SK-N-SH (cell line): ENCODE measurements at regions not wholly inside any gene's neighbourhood (a gene's known extent, or its start where the extent isn't known, plus 50 kb on each side); places are given as distances from the start of the nearest gene placed in this dataset.
A peak's percentile ranks its signal among the peaks of the same experiment; 100 is the strongest.

ENCODE experiments used
- CTCF ChIA-PET: fragments of 300-600, 350-600 bp; formaldehyde crosslinking; extraction: SDS; loops from one replicate; lab custom pipeline; 2021; lab: Yijun Ruan, JAX
- POLR2A ChIA-PET: fragments of 350-600 bp; sonication (Branson Sonifier 250); formaldehyde crosslinking; extraction: SDS; loops from one replicate; lab custom pipeline; 2020; ENCODE audit warnings: antibody characterized with exemption, inconsistent platforms; lab: Yijun Ruan, JAX
- DNase-seq: peaks from one replicate; pipeline ENCODE4 v3.0.0; 2012
- H2AFZ ChIP-seq: fragments of 200-600 bp; sonication (generic); 2 replicates; pipeline ENCODE4 v1.8.1; 2016; ENCODE audit warnings: antibody characterized with exemption, mild to moderate bottlenecking, low read depth
- H3F3A ChIP-seq: fragments of 200-600 bp; sonication (generic); replicated peaks from 2 replicates; pipeline ENCODE3; 2016; ENCODE audit warnings: antibody characterized with exemption, mild to moderate bottlenecking; ENCODE audit not compliant: insufficient read depth
- H3K27ac ChIP-seq, 2 experiments: fragments of 200-500 bp in 1 of 2; fragments of 200-600 bp in 1 of 2; sonication (Bioruptor generic) in 1 of 2; sonication (generic), shearing (Covaris generic) in 1 of 2; 2 replicates each; pipeline versions ENCODE4 v1.5.1 to v1.6.1; 2014 to 2016; ENCODE audit warnings: low read depth in 2 of 2, inconsistent platforms in 1 of 2, low read length in 1 of 2, mild to moderate bottlenecking in 1 of 2, mixed read lengths in 1 of 2
- H3K27me3 ChIP-seq: fragments of 200-600 bp; sonication (generic), shearing (Covaris generic); 2 replicates; pipeline ENCODE4 v1.6.1; 2016; ENCODE audit warnings: mixed run types; ENCODE audit not compliant: insufficient read depth
- H3K36me3 ChIP-seq, 2 experiments: fragments of 200-500 bp in 1 of 2; fragments of 200-600 bp in 1 of 2; sonication (Bioruptor generic) in 1 of 2; sonication (generic) in 1 of 2; replicated peaks in 1 of 2; 2 replicates each; pipeline versions ENCODE3 to v1.5.1; 2014 to 2016; ENCODE audit warnings: low read length in 1 of 2, mild to moderate bottlenecking in 1 of 2; ENCODE audit not compliant: insufficient read depth in 2 of 2, control insufficient read depth in 1 of 2
- H3K4me1 ChIP-seq, 2 experiments: fragments of 200-500 bp in 1 of 2; fragments of 200-600 bp in 1 of 2; sonication (Bioruptor generic) in 1 of 2; sonication (generic), shearing (Covaris generic) in 1 of 2; 2 replicates each; pipeline versions ENCODE4 v1.5.1 to v1.6.1; 2014 to 2016; ENCODE audit warnings: low read depth in 1 of 2, low read length in 1 of 2, mixed run types in 1 of 2; ENCODE audit not compliant: insufficient read depth in 2 of 2, control insufficient read depth in 1 of 2
- H3K4me2 ChIP-seq: fragments of 200-600 bp; sonication (generic), shearing (Covaris generic); 2 replicates; pipeline ENCODE4 v1.6.1; 2017; ENCODE audit warnings: mixed run types
- H3K4me3 ChIP-seq, 2 experiments: fragments of 200-500 bp in 1 of 2; fragments of 200-600 bp in 1 of 2; sonication (Bioruptor generic) in 1 of 2; sonication (generic), shearing (Covaris generic) in 1 of 2; 2 replicates each; pipeline versions ENCODE4 v1.5.1 to v1.8.1; 2014 to 2016; ENCODE audit warnings: low read depth in 2 of 2, inconsistent platforms in 1 of 2, low read length in 1 of 2, mild to moderate bottlenecking in 1 of 2, mixed read lengths in 1 of 2, moderate library complexity in 1 of 2
- H3K79me2 ChIP-seq: fragments of 200-600 bp; sonication (generic); 2 replicates; pipeline ENCODE4 v1.8.1; 2017; ENCODE audit warnings: mild to moderate bottlenecking; ENCODE audit not compliant: insufficient read depth
- H3K9ac ChIP-seq: fragments of 200-600 bp; sonication (generic); 2 replicates; pipeline ENCODE4 v1.6.1; 2017; ENCODE audit warnings: mixed run types
- H3K9me2 ChIP-seq: fragments of 200-600 bp; sonication (generic); 2 replicates; pipeline ENCODE4 v1.6.1; 2017; ENCODE audit warnings: mixed run types
- H3K9me3 ChIP-seq: fragments of 200-600 bp; sonication (generic); 2 replicates; pipeline ENCODE4 v1.6.1; 2017; ENCODE audit warnings: mixed run types, mild to moderate bottlenecking, moderate library complexity
- H4K20me1 ChIP-seq: fragments of 200-600 bp; sonication (generic); 2 replicates; pipeline ENCODE4 v1.6.1; 2017; ENCODE audit warnings: mild to moderate bottlenecking, mixed run types; ENCODE audit not compliant: insufficient read depth
- EZH2phosphoT487 ChIP-seq: fragments of 200-600 bp; sonication (generic); IDR thresholded peaks from 2 replicates; pipeline ENCODE4 v1.6.1; 2017; ENCODE audit warnings: low read depth, mixed run types, mild to moderate bottlenecking, antibody characterized with exemption, moderate library complexity, borderline replicate concordance
- FOSL2 ChIP-seq: IDR thresholded peaks from 2 replicates; pipeline ENCODE4 v1.4.0; 2012; ENCODE audit warnings: low read depth, mild to moderate bottlenecking, moderate library complexity, borderline replicate concordance
- GABPA ChIP-seq: IDR thresholded peaks from 2 replicates; pipeline ENCODE4 v1.4.0; 2012; ENCODE audit warnings: low read depth, mild to moderate bottlenecking
- MXI1 ChIP-seq: IDR thresholded peaks from 2 replicates; pipeline ENCODE4 v1.6.1; 2012; ENCODE audit warnings: mild to moderate bottlenecking, low read depth, low read length, improper control_type of control experiment
- NRF1 ChIP-seq: IDR thresholded peaks from 2 replicates; pipeline ENCODE4 v1.6.1; 2012; ENCODE audit warnings: low read depth, mild to moderate bottlenecking, low read length
- RCOR1 ChIP-seq: fragments of 150-350 bp; IDR thresholded peaks from 2 replicates; pipeline ENCODE4 v1.6.1; 2017; ENCODE audit warnings: antibody characterized with exemption, low read length
- REST ChIP-seq: IDR thresholded peaks from 2 replicates; pipeline ENCODE4 v1.6.1; 2012; ENCODE audit warnings: mild to moderate bottlenecking, low read depth, low read length, moderate library complexity
- SMC3 ChIP-seq: IDR thresholded peaks from 2 replicates; pipeline ENCODE4 v1.6.1; 2012; ENCODE audit warnings: low read depth, low read length, improper control_type of control experiment
- TCF12 ChIP-seq: IDR thresholded peaks from 2 replicates; pipeline ENCODE4 v1.4.0; 2012
- WGBS: methylation state at CpG from one replicate; pipeline ENCODE4 v1.1.6; 2017; ENCODE audit warnings: low lambda C conversion rate; 5-methylcytosine and 5-hydroxymethylcytosine counted together
- TF ChIP-seq, protein P1 (sequence below): IDR thresholded peaks from 2 replicates; pipeline ENCODE4 v1.4.0; 2012; ENCODE audit warnings: low read depth, borderline replicate concordance
- TF ChIP-seq, protein P2 (sequence below): IDR thresholded peaks from 2 replicates; pipeline ENCODE4; 2012
- TF ChIP-seq, protein P3 (sequence below): fragments of 150-350 bp; IDR thresholded peaks from 2 replicates; pipeline ENCODE4 v1.6.1; 2017; ENCODE audit warnings: antibody characterized with exemption, low read length, low read depth, borderline replicate concordance
- TF ChIP-seq, protein P4 (sequence below): fragments of 200-600 bp; sonication (generic); IDR thresholded peaks from 2 replicates; pipeline ENCODE4 v1.6.1; 2017; ENCODE audit warnings: antibody characterized with exemption, mild to moderate bottlenecking, moderate library complexity

- TF ChIP-seq, protein P1, sequence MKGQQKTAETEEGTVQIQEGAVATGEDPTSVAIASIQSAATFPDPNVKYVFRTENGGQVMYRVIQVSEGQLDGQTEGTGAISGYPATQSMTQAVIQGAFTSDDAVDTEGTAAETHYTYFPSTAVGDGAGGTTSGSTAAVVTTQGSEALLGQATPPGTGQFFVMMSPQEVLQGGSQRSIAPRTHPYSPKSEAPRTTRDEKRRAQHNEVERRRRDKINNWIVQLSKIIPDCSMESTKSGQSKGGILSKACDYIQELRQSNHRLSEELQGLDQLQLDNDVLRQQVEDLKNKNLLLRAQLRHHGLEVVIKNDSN = no peak
- TF ChIP-seq SMC3 (no peak), TCF12 (peak; percentile 72), REST (no peak), MXI1 (no peak)
- TF ChIP-seq, protein P2, sequence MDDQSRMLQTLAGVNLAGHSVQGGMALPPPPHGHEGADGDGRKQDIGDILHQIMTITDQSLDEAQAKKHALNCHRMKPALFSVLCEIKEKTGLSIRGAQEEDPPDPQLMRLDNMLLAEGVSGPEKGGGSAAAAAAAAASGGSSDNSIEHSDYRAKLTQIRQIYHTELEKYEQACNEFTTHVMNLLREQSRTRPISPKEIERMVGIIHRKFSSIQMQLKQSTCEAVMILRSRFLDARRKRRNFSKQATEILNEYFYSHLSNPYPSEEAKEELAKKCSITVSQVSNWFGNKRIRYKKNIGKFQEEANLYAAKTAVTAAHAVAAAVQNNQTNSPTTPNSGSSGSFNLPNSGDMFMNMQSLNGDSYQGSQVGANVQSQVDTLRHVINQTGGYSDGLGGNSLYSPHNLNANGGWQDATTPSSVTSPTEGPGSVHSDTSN = peak; percentile 38; the same call in 1 of the 2 replicates
These were observed 421.8 kb upstream of the TBL1XR1 start (continued) for GRCh38 chr3:177618873-177619733.

DNA sequence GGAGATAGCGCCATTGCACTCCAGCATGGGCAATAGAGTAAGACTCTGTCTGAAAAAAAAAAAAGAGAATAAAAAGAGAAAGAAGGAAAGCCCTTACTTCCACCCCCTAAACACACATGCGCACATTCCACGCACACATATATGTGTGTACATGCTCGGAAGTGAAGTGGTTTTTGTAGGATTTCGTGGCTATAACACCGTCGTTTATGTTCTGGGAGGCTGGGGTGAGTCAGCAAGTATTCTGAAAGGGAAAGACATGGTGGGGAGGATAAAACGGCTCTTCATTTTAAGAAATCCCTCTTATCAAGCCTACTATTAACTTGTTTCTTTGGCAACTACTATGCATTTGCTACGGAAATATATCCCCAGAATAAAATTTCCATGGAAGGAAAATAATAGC is 422.8 kb upstream of the TBL1XR1 start:
- no peaks in the 10 kb centered on the region for H3K9me2 ChIP-seq
- H3K4me1 ChIP-seq = peaks cover 4 to 16% of the 10 kb centered on the region in 2 experiments; a peak in 3 of 4 replicates
- no peak overlapping the region for H3K9ac ChIP-seq
- no peaks in the 10 kb centered on the region for H3F3A ChIP-seq
- TF ChIP-seq FOSL2 = no peak
- TF ChIP-seq, protein P3, sequence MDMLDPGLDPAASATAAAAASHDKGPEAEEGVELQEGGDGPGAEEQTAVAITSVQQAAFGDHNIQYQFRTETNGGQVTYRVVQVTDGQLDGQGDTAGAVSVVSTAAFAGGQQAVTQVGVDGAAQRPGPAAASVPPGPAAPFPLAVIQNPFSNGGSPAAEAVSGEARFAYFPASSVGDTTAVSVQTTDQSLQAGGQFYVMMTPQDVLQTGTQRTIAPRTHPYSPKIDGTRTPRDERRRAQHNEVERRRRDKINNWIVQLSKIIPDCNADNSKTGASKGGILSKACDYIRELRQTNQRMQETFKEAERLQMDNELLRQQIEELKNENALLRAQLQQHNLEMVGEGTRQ = no peak
- no peak for TF ChIP-seq RCOR1
- no peak for TF ChIP-seq GABPA
- no peak for TF ChIP-seq NRF1
- no peak for TF ChIP-seq EZH2phosphoT487
- TF ChIP-seq, protein P4, sequence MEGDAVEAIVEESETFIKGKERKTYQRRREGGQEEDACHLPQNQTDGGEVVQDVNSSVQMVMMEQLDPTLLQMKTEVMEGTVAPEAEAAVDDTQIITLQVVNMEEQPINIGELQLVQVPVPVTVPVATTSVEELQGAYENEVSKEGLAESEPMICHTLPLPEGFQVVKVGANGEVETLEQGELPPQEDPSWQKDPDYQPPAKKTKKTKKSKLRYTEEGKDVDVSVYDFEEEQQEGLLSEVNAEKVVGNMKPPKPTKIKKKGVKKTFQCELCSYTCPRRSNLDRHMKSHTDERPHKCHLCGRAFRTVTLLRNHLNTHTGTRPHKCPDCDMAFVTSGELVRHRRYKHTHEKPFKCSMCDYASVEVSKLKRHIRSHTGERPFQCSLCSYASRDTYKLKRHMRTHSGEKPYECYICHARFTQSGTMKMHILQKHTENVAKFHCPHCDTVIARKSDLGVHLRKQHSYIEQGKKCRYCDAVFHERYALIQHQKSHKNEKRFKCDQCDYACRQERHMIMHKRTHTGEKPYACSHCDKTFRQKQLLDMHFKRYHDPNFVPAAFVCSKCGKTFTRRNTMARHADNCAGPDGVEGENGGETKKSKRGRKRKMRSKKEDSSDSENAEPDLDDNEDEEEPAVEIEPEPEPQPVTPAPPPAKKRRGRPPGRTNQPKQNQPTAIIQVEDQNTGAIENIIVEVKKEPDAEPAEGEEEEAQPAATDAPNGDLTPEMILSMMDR = no peak
- H3K79me2 ChIP-seq = no peaks in the 10 kb centered on the region
- no peaks in the 10 kb centered on the region for H3K36me3 ChIP-seq
- no peaks in the 10 kb centered on the region for H3K27me3 ChIP-seq
- POLR2A ChIA-PET = no interaction called here
- no peaks in the 10 kb centered on the region for H3K9me3 ChIP-seq
- CTCF ChIA-PET = no interaction called here
- DNase-seq = no peak
- no peak overlapping the region for H3K4me3 ChIP-seq
- 95% methylated on average over 9 of the region's 9 CpGs for WGBS
- no peak overlapping the region for H2AFZ ChIP-seq
- no peak overlapping the region for H3K4me2 ChIP-seq
- no peaks in the 10 kb centered on the region for H4K20me1 ChIP-seq
- no peak overlapping the region for H3K27ac ChIP-seq
